ENCODE measurements at regions not wholly inside any gene's neighbourhood (a gene's known extent, or its start where the extent isn't known, plus 50 kb on each side); places are given as distances from the start of the nearest gene placed in this dataset.

- Histone ChIP-seq H3K9me1 (ENCODE audit: control insufficient read depth, insufficient read depth, low read length) (no peaks in the 10 kb centered on the region), H3K27ac (ENCODE audit: extremely low read depth, low read depth, low read length) (no peak overlapping the region), H3K4me3 (no peak overlapping the region), H3K79me2 (ENCODE audit: control insufficient read depth, insufficient read depth, low read length) (no peaks in the 10 kb centered on the region), H2AFZ (ENCODE audit: low read depth, low read length) (no peak overlapping the region), H3K27me3 (ENCODE audit: control insufficient read depth in 2 of 2, insufficient read depth in 2 of 2, low read length in 2 of 2) (no peaks in the 10 kb centered on the region), H3K4me1 (replicated peaks in 1 of 2; ENCODE audit: control insufficient read depth in 2 of 2, insufficient read depth in 2 of 2, low read length in 2 of 2) (no peaks in the 10 kb centered on the region), H3K9me3 (replicated peaks; ENCODE audit: control insufficient read depth, insufficient read depth, low read depth, low read length) (no peaks in the 10 kb centered on the region), H3K9ac (ENCODE audit: insufficient read depth in 1 of 2, low read depth in 2 of 2, low read length in 2 of 2) (no peak overlapping the region), H3K4me2 (ENCODE audit: insufficient read depth, low read length) (no peak overlapping the region), H4K20me1 (replicated peaks; ENCODE audit: control insufficient read depth, insufficient read depth, low read length) (no peaks in the 10 kb centered on the region), H3K36me3 (ENCODE audit: control insufficient read depth, insufficient read depth, low read length) (no peaks in the 10 kb centered on the region)
- WGBS (ENCODE audit: insufficient coverage, low coverage, missing lambda C conversion rate) = 0% methylated on average over 1 of the region's 1 CpG
- ChIA-PET POLR2A (no interaction called here), CTCF (ENCODE audit: low intra/inter-chr PET ratio) (no interaction called here)
- ATAC-seq (no peak), FAIRE-seq (no peak), DNase-seq (ENCODE audit: extremely low read depth in 1 of 4, low spot score in 3 of 4) (no peak)
- TF ChIP-seq TRIM24 (IDR thresholded peaks at IDR 0.05) (no peak), STAT6 (CRISPR knock-in tag; IDR thresholded peaks at IDR 0.05) (no peak), RAD51 (IDR thresholded peaks at IDR 0.05; ENCODE audit: borderline replicate concordance, low read depth) (no peak), POLR3A (IDR thresholded peaks at IDR 0.05; ENCODE audit: borderline replicate concordance, extremely low read depth, insufficient read depth, insufficient read length) (no peak), TRIM28 (IDR thresholded peaks at IDR 0.05) (no peak), E2F6 (IDR thresholded peaks at IDR 0.05; ENCODE audit: borderline replicate concordance in 1 of 2, extremely low read depth in 1 of 2, insufficient read depth in 1 of 2, insufficient read length in 1 of 2, low read depth in 1 of 2, low read length in 1 of 2, poor library complexity in 1 of 2, severe bottlenecking in 1 of 2) (no peak)
- BruUV-seq (replicated peaks) = no TSS peak
- intact Hi-C loops (cut with micrococcal nuclease) = no loop called here
- in situ Hi-C loops (cut with MboI) = no loop called here
Observed at GRCh38 chr1:170318141-170318540, 172.4 kb downstream of the NTMT2 start.
